Choroid plexus epithelial cell (primary cell): ENCODE measurements at regions not wholly inside any gene's neighbourhood (a gene's known extent, or its start where the extent isn't known, plus 50 kb on each side); places are given as distances from the start of the nearest gene placed in this dataset.

ENCODE experiments used
- DNase-seq: peaks from one replicate; pipeline ENCODE4 v3.0.0-alpha.2; 2010; ENCODE audit warnings: low read depth
- H3K4me3 ChIP-seq: 2 replicates; pipeline ENCODE4 v1.5.1; 2011; ENCODE audit warnings: low read depth, mild to moderate bottlenecking, control low read depth, low read length, moderate library complexity
- CTCF ChIP-seq: conservative IDR thresholded peaks from 2 replicates; pipeline ENCODE4 v1.5.1; 2011; ENCODE audit warnings: low read depth, mild to moderate bottlenecking, control low read depth, inconsistent platforms, low read length, moderate library complexity

- no peak overlapping the region for H3K4me3 ChIP-seq
- TF ChIP-seq CTCF = no peak
- DNase-seq = no peak
Observed at GRCh38 chrY:15385178-15385577, 860.8 kb downstream of the NLGN4Y start.

GRCh38 chrY:15397556-15398280 is 873.4 kb downstream of the NLGN4Y start:
- no peak for TF ChIP-seq CTCF
- no peak for DNase-seq
- H3K4me3 ChIP-seq = no peak overlapping the region

- no peak for TF ChIP-seq CTCF
- DNase-seq = no peak
- no peak overlapping the region for H3K4me3 ChIP-seq
Observed at GRCh38 chrY:15402451-15402850, 878.1 kb downstream of the NLGN4Y start.

GRCh38 chrY:15404551-15404950 is 880.2 kb downstream of the NLGN4Y start:
- no peak overlapping the region for H3K4me3 ChIP-seq
- DNase-seq = no peak
- no peak for TF ChIP-seq CTCF

- no peak overlapping the region for H3K4me3 ChIP-seq
- TF ChIP-seq CTCF = no peak
- DNase-seq = no peak
Observed at GRCh38 chrY:15415165-15415564, 890.8 kb downstream of the NLGN4Y start.

GRCh38 chrY:15418613-15419012 is 894.3 kb downstream of the NLGN4Y start:
- DNase-seq = no peak
- no peak overlapping the region for H3K4me3 ChIP-seq
- TF ChIP-seq CTCF = no peak

- no peak for TF ChIP-seq CTCF
- H3K4me3 ChIP-seq = peak overlapping the region; percentile 56
- peak; percentile 59 for DNase-seq
Observed at GRCh38 chrY:15424665-15425132, 900.4 kb downstream of the NLGN4Y start.
